Left kidney (tissue), 1 donor: ENCODE measurements at regions not wholly inside any gene's neighbourhood (a gene's known extent, or its start where the extent isn't known, plus 50 kb on each side); places are given as distances from the start of the nearest gene placed in this dataset.

Experiments used
- DNase-seq: peaks from one replicate; pipeline ENCODE4 v3.0.0-alpha.2; 2013

- DNase-seq = no peak
These were observed 1939.7 kb downstream of the TP53TG3F start for GRCh38 chr16:35399133-35399532.

GRCh38 chr16:35404273-35404672, 1944.9 kb downstream of the TP53TG3F start:
- no peak for DNase-seq

- DNase-seq = no peak
These were observed 1946.1 kb downstream of the TP53TG3F start for GRCh38 chr16:35405526-35405925.

GRCh38 chr16:35409503-35409902, 1950.1 kb downstream of the TP53TG3F start:
- DNase-seq = no peak

GRCh38 chr16:35410438-35410837, 1951.0 kb downstream of the TP53TG3F start:
- no peak for DNase-seq

GRCh38 chr16:35411156-35411555, 1951.7 kb downstream of the TP53TG3F start:
- DNase-seq = no peak

GRCh38 chr16:35414139-35414538, 1954.7 kb downstream of the TP53TG3F start:
- no peak for DNase-seq

GRCh38 chr16:35414563-35414962, 1955.2 kb downstream of the TP53TG3F start:
- DNase-seq = no peak

GRCh38 chr16:35425270-35425669, 1965.9 kb downstream of the TP53TG3F start:
- DNase-seq = no peak

- no peak for DNase-seq
These were observed 1972.6 kb downstream of the TP53TG3F start for GRCh38 chr16:35431829-35432663.

GRCh38 chr16:35440875-35441274, 1981.5 kb downstream of the TP53TG3F start:
- no peak for DNase-seq

- DNase-seq = no peak
These were observed 1987.7 kb downstream of the TP53TG3F start for GRCh38 chr16:35447010-35447558.

GRCh38 chr16:35449663-35450062, 1990.3 kb downstream of the TP53TG3F start:
- DNase-seq = no peak

- no peak for DNase-seq
These were observed 1991.2 kb downstream of the TP53TG3F start for GRCh38 chr16:35450648-35451047.

- no peak for DNase-seq
These were observed 1993.1 kb downstream of the TP53TG3F start for GRCh38 chr16:35452471-35452870.

GRCh38 chr16:35463358-35463757, 2003.9 kb downstream of the TP53TG3F start:
- DNase-seq = no peak

- DNase-seq = no peak
These were observed 2020.9 kb downstream of the TP53TG3F start for GRCh38 chr16:35480361-35480760.

- DNase-seq = no peak
These were observed 2021.6 kb downstream of the TP53TG3F start for GRCh38 chr16:35480988-35481387.

GRCh38 chr16:35485915-35486314, 2026.5 kb downstream of the TP53TG3F start:
- DNase-seq = no peak

GRCh38 chr16:35492225-35492624, 2032.8 kb downstream of the TP53TG3F start:
- no peak for DNase-seq

- DNase-seq = no peak
These were observed 2038.0 kb downstream of the TP53TG3F start for GRCh38 chr16:35497399-35497798.

- DNase-seq = no peak
These were observed 2046.8 kb downstream of the TP53TG3F start for GRCh38 chr16:35506018-35506897.

GRCh38 chr16:35506898-35507194, 2047.4 kb downstream of the TP53TG3F start:
- DNase-seq = no peak
